ENCODE measurements at regions not wholly inside any gene's neighbourhood (a gene's known extent, or its start where the extent isn't known, plus 50 kb on each side); places are given as distances from the start of the nearest gene placed in this dataset.

- Histone ChIP-seq H3K4me3 (ENCODE audit: control insufficient read depth in 1 of 2, extremely low read depth in 1 of 2, low read length in 1 of 2) (no peak overlapping the region), H3K27ac (ENCODE audit: low read length) (no peak overlapping the region), H3K9me3 (no peaks in the 10 kb centered on the region), H3K4me1 (ENCODE audit: control insufficient read depth in 1 of 2, extremely low read depth in 1 of 2, insufficient read depth in 2 of 2, low read length in 2 of 2) (no peaks in the 10 kb centered on the region), H3K36me3 (ENCODE audit: control insufficient read depth in 2 of 2, extremely low read depth in 1 of 2, insufficient read depth in 1 of 2, low read length in 1 of 2) (no peaks in the 10 kb centered on the region), H3K27me3 (replicated peaks in 1 of 2; ENCODE audit: control insufficient read depth in 2 of 2, extremely low read depth in 1 of 2, insufficient read depth in 2 of 2, low read length in 1 of 2) (peaks cover 0 to 13% of the 10 kb centered on the region in 2 experiments)
- 31% methylated on average over 3 of the region's 4 CpGs for WGBS (ENCODE audit: insufficient coverage)
- POLR2A ChIA-PET, result no interaction called here
- CTCF ChIA-PET, result no interaction called here
- Mint-ChIP-seq H3K9me3 (no peaks in the 10 kb centered on the region), H3K36me3 (no peaks in the 10 kb centered on the region), H3K27me3 (peaks cover 0 to 3% of the 10 kb centered on the region in 2 donors), H3K4me3 (no peak overlapping the region), H3K4me1 (peaks cover 0 to 3% (median 0%) of the 10 kb centered on the region in 3 donors), H3K27ac (no peak overlapping the region)
- no peak for DNase-seq
- ATAC-seq (replicated peaks in 1 of 4), result no peak
These were observed 172.8 kb upstream of the RGMA start for GRCh38 chr15:93261845-93262244.

GRCh38 chr15:93257920-93258319 lies 168.9 kb upstream of the RGMA start:
- no peak for ATAC-seq (replicated peaks in 1 of 4)
- Histone ChIP-seq H3K27me3 (replicated peaks in 1 of 2; ENCODE audit: control insufficient read depth in 2 of 2, extremely low read depth in 1 of 2, insufficient read depth in 2 of 2, low read length in 1 of 2) (peaks cover 0 to 15% of the 10 kb centered on the region in 2 experiments), H3K36me3 (ENCODE audit: control insufficient read depth in 2 of 2, extremely low read depth in 1 of 2, insufficient read depth in 1 of 2, low read length in 1 of 2) (no peaks in the 10 kb centered on the region), H3K4me3 (ENCODE audit: control insufficient read depth in 1 of 2, extremely low read depth in 1 of 2, low read length in 1 of 2) (no peak overlapping the region), H3K9me3 (no peaks in the 10 kb centered on the region), H3K4me1 (ENCODE audit: control insufficient read depth in 1 of 2, extremely low read depth in 1 of 2, insufficient read depth in 2 of 2, low read length in 2 of 2) (no peaks in the 10 kb centered on the region), H3K27ac (ENCODE audit: low read length) (no peak overlapping the region)
- Mint-ChIP-seq H3K9me3 (no peaks in the 10 kb centered on the region), H3K4me1 (peaks cover 0 to 3% (median 0%) of the 10 kb centered on the region in 3 donors), H3K4me3 (no peak overlapping the region), H3K27me3 (peaks cover 0 to 4% of the 10 kb centered on the region in 2 donors), H3K36me3 (no peaks in the 10 kb centered on the region), H3K27ac (no peak overlapping the region)
- 86% methylated on average over 3 of the region's 3 CpGs for WGBS (ENCODE audit: insufficient coverage)
- DNase-seq, result no peak
- ChIA-PET POLR2A (no interaction called here), CTCF (no interaction called here)

DNA sequence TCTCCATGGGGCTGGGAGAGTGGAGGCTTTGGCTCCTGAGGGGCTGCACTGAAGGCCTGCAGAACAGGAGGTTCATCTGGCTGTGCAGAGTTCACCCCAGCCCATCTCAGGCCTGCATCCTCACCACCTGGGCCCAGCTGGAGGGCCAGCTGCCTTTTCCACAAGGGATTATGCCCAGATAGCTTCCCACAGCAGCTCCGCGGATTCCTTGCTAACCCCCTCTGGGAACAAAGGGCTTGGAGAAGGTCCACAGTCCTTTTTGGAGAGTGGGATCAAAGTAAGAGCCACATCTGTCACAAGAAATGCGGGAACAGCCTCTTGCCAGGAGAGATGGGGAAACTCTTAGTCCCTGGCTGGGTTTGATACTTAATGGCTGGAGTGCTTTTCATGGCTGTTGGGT lies 164.7 kb upstream of the RGMA start:
- no peaks in the 10 kb centered on the region for H3K9me3 ChIP-seq
- peaks cover 0 to 7% of the 10 kb centered on the region in 2 donors for H3K27me3 Mint-ChIP-seq
- ChIA-PET POLR2A (no interaction called here), CTCF (no interaction called here)
- no peaks in the 10 kb centered on the region for H3K9me3 Mint-ChIP-seq
- no peak for ATAC-seq (replicated peaks in 1 of 4)
- H3K4me1 Mint-ChIP-seq, result peaks cover 0 to under 1% (median 0%) of the 10 kb centered on the region in 3 donors
- H3K4me1 ChIP-seq (ENCODE audit: control insufficient read depth in 1 of 2, extremely low read depth in 1 of 2, insufficient read depth in 2 of 2, low read length in 2 of 2), result no peaks in the 10 kb centered on the region
- no peak overlapping the region for H3K27ac ChIP-seq (ENCODE audit: low read length)
- H3K27ac Mint-ChIP-seq, result no peak overlapping the region
- H3K36me3 ChIP-seq (ENCODE audit: control insufficient read depth in 2 of 2, extremely low read depth in 1 of 2, insufficient read depth in 1 of 2, low read length in 1 of 2), result no peaks in the 10 kb centered on the region
- DNase-seq, result no peak
- no peak overlapping the region for H3K4me3 Mint-ChIP-seq
- H3K4me3 ChIP-seq (ENCODE audit: control insufficient read depth in 1 of 2, extremely low read depth in 1 of 2, low read length in 1 of 2), result no peak overlapping the region
- no peaks in the 10 kb centered on the region for H3K36me3 Mint-ChIP-seq
- H3K27me3 ChIP-seq (replicated peaks in 1 of 2; ENCODE audit: control insufficient read depth in 2 of 2, extremely low read depth in 1 of 2, insufficient read depth in 2 of 2, low read length in 1 of 2), result peaks cover 0 to 14% of the 10 kb centered on the region in 2 experiments
- 80% methylated on average over 1 of the region's 3 CpGs for WGBS (ENCODE audit: insufficient coverage)

DNA sequence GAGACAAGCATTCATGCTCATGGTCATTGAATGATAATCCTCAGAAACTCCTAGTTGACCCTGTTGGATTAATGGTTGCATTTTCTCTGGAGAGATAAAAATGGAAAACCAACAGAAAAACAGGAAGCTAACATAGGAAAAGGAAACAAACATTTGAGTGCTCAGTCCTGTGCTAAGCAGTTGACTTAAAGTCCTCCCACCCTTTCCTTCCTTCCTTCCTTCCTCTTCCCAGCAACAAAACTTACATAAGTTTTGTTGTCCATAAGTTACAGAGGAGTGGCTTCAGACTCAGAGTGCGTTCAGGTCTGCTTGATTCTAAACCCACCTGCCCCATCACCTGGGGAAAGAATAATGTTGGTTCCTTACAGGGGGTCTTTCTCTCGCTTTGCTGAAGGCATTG lies 163.8 kb upstream of the RGMA start:
- H3K27me3 ChIP-seq (replicated peaks in 1 of 2; ENCODE audit: control insufficient read depth in 2 of 2, extremely low read depth in 1 of 2, insufficient read depth in 2 of 2, low read length in 1 of 2), result peaks cover 0 to 11% of the 10 kb centered on the region in 2 experiments
- no peak overlapping the region for H3K4me3 Mint-ChIP-seq
- ChIA-PET POLR2A (no interaction called here), CTCF (no interaction called here)
- DNase-seq, result no peak
- WGBS (ENCODE audit: insufficient coverage), result no CpG with 5 or more reads among the region's 2 CpGs
- H3K36me3 ChIP-seq (ENCODE audit: control insufficient read depth in 2 of 2, extremely low read depth in 1 of 2, insufficient read depth in 1 of 2, low read length in 1 of 2), result no peaks in the 10 kb centered on the region
- peaks cover 0 to 2% (median 0%) of the 10 kb centered on the region in 3 donors for H3K4me1 Mint-ChIP-seq
- H3K27me3 Mint-ChIP-seq, result peaks cover 0 to 11% of the 10 kb centered on the region in 2 donors
- H3K27ac ChIP-seq (ENCODE audit: low read length), result no peak overlapping the region
- no peaks in the 10 kb centered on the region for H3K9me3 Mint-ChIP-seq
- H3K9me3 ChIP-seq, result no peaks in the 10 kb centered on the region
- ATAC-seq (replicated peaks in 1 of 4), result no peak
- no peaks in the 10 kb centered on the region for H3K36me3 Mint-ChIP-seq
- H3K4me3 ChIP-seq (ENCODE audit: control insufficient read depth in 1 of 2, extremely low read depth in 1 of 2, low read length in 1 of 2), result no peak overlapping the region
- no peak overlapping the region for H3K27ac Mint-ChIP-seq
- H3K4me1 ChIP-seq (ENCODE audit: control insufficient read depth in 1 of 2, extremely low read depth in 1 of 2, insufficient read depth in 2 of 2, low read length in 2 of 2), result no peaks in the 10 kb centered on the region

- Mint-ChIP-seq H3K27ac (no peak overlapping the region), H3K36me3 (no peaks in the 10 kb centered on the region), H3K4me3 (no peak overlapping the region), H3K4me1 (peaks cover 0 to 12% (median 0%) of the 10 kb centered on the region in 3 donors), H3K9me3 (no peaks in the 10 kb centered on the region), H3K27me3 (peaks cover 0 to 11% of the 10 kb centered on the region in 2 donors)
- Histone ChIP-seq H3K27ac (ENCODE audit: low read length) (no peak overlapping the region), H3K4me1 (ENCODE audit: control insufficient read depth in 1 of 2, extremely low read depth in 1 of 2, insufficient read depth in 2 of 2, low read length in 2 of 2) (no peaks in the 10 kb centered on the region), H3K27me3 (replicated peaks in 1 of 2; ENCODE audit: control insufficient read depth in 2 of 2, extremely low read depth in 1 of 2, insufficient read depth in 2 of 2, low read length in 1 of 2) (peaks cover 0 to 20% of the 10 kb centered on the region in 2 experiments), H3K36me3 (ENCODE audit: control insufficient read depth in 2 of 2, extremely low read depth in 1 of 2, insufficient read depth in 1 of 2, low read length in 1 of 2) (no peaks in the 10 kb centered on the region), H3K4me3 (ENCODE audit: control insufficient read depth in 1 of 2, extremely low read depth in 1 of 2, low read length in 1 of 2) (no peak overlapping the region), H3K9me3 (no peaks in the 10 kb centered on the region)
- WGBS (ENCODE audit: insufficient coverage), result 60% methylated on average over 1 of the region's 8 CpGs
- DNase-seq (no peak), ATAC-seq (replicated peaks in 1 of 4) (no peak)
- ChIA-PET CTCF (no interaction called here), POLR2A (no interaction called here)
These were observed 161.9 kb upstream of the RGMA start for GRCh38 chr15:93250950-93251349.

DNA sequence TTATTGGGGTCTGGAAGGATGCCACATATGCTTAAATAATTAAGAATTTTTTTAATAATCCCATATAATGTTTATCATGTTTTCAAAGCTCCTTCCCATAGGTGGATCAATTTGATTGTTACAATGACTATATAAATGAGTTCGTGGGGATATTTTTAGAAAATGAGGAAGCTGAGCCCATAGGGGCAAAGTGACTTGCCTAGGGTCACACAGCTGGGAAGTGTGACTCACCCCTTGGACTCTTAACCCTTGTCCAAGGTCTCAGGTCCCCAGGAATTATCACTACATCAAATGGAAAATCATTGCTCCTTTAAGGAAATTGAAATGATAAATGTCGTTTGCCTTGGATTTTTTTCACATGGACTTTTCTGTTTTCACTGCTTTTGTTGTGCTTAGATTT lies 161.2 kb upstream of the RGMA start:
- Histone ChIP-seq H3K4me3 (ENCODE audit: control insufficient read depth in 1 of 2, extremely low read depth in 1 of 2, low read length in 1 of 2) (no peak overlapping the region), H3K4me1 (ENCODE audit: control insufficient read depth in 1 of 2, extremely low read depth in 1 of 2, insufficient read depth in 2 of 2, low read length in 2 of 2) (no peaks in the 10 kb centered on the region), H3K9me3 (no peaks in the 10 kb centered on the region), H3K36me3 (ENCODE audit: control insufficient read depth in 2 of 2, extremely low read depth in 1 of 2, insufficient read depth in 1 of 2, low read length in 1 of 2) (no peaks in the 10 kb centered on the region), H3K27me3 (replicated peaks in 1 of 2; ENCODE audit: control insufficient read depth in 2 of 2, extremely low read depth in 1 of 2, insufficient read depth in 2 of 2, low read length in 1 of 2) (peaks cover 0 to 21% of the 10 kb centered on the region in 2 experiments), H3K27ac (ENCODE audit: low read length) (no peak overlapping the region)
- ChIA-PET POLR2A (no interaction called here), CTCF (interaction anchor here in 1 of 2 donors (0.6 kb wide), 1 partner anchor 163 kb away, joined by 3 read pairs; no protein-coding TSS in a partner anchor)
- Mint-ChIP-seq H3K4me1 (peaks cover 0 to 12% (median 0%) of the 10 kb centered on the region in 3 donors), H3K27ac (no peak overlapping the region), H3K36me3 (no peaks in the 10 kb centered on the region), H3K9me3 (no peaks in the 10 kb centered on the region), H3K27me3 (peaks cover 0 to 11% of the 10 kb centered on the region in 2 donors), H3K4me3 (no peak overlapping the region)
- ATAC-seq (replicated peaks in 1 of 4) (no peak), DNase-seq (no peak)
- no CpG with 5 or more reads among the region's 2 CpGs for WGBS (ENCODE audit: insufficient coverage)

GRCh38 chr15:93249623-93250022 lies 160.6 kb upstream of the RGMA start:
- peaks cover 0 to 11% of the 10 kb centered on the region in 2 donors for H3K27me3 Mint-ChIP-seq
- DNase-seq (no peak), ATAC-seq (replicated peaks in 1 of 4) (no peak)
- WGBS (ENCODE audit: insufficient coverage), result 80% methylated on average over 1 of the region's 7 CpGs
- no peaks in the 10 kb centered on the region for H3K9me3 Mint-ChIP-seq
- no peaks in the 10 kb centered on the region for H3K9me3 ChIP-seq
- H3K4me3 Mint-ChIP-seq, result no peak overlapping the region
- POLR2A ChIA-PET, result no interaction called here
- no peaks in the 10 kb centered on the region for H3K4me1 ChIP-seq (ENCODE audit: control insufficient read depth in 1 of 2, extremely low read depth in 1 of 2, insufficient read depth in 2 of 2, low read length in 2 of 2)
- H3K4me1 Mint-ChIP-seq, result peaks cover 0 to 12% (median 0%) of the 10 kb centered on the region in 3 donors
- H3K27ac Mint-ChIP-seq, result no peak overlapping the region
- H3K27me3 ChIP-seq (replicated peaks in 1 of 2; ENCODE audit: control insufficient read depth in 2 of 2, extremely low read depth in 1 of 2, insufficient read depth in 2 of 2, low read length in 1 of 2), result peaks cover 0 to 26% of the 10 kb centered on the region in 2 experiments
- no peaks in the 10 kb centered on the region for H3K36me3 Mint-ChIP-seq
- CTCF ChIA-PET, result interaction anchor here in 1 of 2 donors (0.6 kb wide), 1 partner anchor 569 kb away, joined by 4 read pairs; no protein-coding TSS in a partner anchor
- H3K4me3 ChIP-seq (ENCODE audit: control insufficient read depth in 1 of 2, extremely low read depth in 1 of 2, low read length in 1 of 2), result no peak overlapping the region
- no peaks in the 10 kb centered on the region for H3K36me3 ChIP-seq (ENCODE audit: control insufficient read depth in 2 of 2, extremely low read depth in 1 of 2, insufficient read depth in 1 of 2, low read length in 1 of 2)
- no peak overlapping the region for H3K27ac ChIP-seq (ENCODE audit: low read length)

Data from T-cell (primary cell).